Esophagus mucosa (tissue), 1 donor: ENCODE measurements at regions not wholly inside any gene's neighbourhood (a gene's known extent, or its start where the extent isn't known, plus 50 kb on each side); places are given as distances from the start of the nearest gene placed in this dataset.
"Not testable (repeated sequence)": the region's sequence is repeated elsewhere in the genome, so short reads cannot be mapped to it uniquely, and the experiment has no call there.

ENCODE experiments used
- ATAC-seq: fragments of 200-7000 bp; cut with Tn5 transposase; one replicate; pipeline ENCODE4 v1.9.1; 2020
- donor health status: DM: yes; HTN: yes; CAD: no.

DNA sequence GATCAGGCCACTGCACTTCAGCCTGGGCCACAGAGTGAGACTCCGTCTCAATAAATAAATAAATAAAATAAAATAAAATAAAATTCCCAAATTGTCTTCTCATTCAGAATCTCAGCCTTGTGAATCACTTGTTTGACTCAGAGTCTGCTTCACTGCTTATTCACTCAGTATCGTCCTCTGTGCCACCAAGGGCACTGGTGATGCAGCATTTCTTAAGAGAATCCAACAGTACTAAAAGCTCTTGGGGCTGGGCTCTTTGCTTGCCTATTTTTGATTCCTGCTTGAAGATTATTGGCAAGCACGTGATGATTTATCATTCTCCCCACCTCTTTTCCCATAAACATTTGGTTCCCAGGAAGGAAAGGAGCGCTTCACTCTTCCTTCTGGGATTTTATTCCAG is 54.8 kb upstream of the HMGB1 start:
- no peak for ATAC-seq

DNA sequence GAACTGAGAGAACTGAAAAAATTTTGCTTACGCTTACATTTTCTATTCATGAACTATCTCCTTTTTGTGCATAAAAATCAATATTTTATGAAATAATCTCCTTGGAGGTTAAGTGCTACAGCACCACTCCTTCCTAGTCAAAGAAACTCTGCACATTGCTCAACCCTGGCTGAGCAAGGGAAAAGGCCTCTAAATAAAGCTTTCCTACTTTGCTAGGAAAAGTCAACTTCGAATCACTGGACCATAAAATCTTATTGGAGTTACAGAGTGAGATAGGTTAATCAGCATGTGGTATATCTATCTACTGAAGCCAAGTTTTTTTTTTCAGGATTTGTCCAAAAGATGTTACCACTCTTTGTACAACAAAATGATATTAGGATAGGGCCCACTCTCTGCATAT is 57.5 kb upstream of the HMGB1 start:
- ATAC-seq, result no peak

DNA sequence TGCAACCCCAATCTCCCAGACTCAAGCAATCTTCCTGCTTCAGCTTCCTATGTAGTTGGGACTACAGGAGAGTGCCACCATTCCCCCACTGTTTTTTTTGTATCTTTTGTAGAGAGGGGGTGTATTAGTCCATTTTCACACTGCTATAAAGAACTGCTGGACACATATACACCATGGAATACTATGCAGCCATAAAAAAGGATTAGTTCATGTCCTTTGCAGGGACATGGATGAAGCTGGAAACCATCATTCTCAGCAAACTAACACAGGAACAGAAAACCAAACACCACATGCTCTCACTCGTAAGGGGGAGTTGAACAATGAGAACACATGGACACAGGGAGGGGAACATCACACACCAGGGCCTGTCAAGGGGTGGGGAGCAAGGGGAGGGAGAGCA is 58.1 kb upstream of the HMGB1 start:
- ATAC-seq, result not testable (repeated sequence)

DNA sequence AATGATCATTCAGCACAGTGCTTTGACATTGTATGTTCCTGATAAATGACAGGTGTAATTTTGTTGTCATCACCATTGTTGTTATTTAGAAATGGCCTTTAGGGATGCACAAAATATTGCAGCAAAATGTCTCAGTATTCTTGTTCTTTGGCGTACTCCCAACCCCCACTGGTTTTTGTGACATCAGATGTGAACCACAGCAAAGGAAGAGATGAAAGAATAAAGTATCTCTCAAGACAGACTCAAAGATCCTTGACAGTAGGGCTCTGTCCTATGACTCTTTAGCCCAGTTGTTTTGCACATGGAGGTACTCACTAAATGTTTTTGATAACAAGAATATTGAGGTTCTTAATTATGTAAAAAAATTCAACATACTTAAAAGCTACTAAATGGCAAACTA is 59.5 kb upstream of the HMGB1 start:
- not testable (repeated sequence) for ATAC-seq

DNA sequence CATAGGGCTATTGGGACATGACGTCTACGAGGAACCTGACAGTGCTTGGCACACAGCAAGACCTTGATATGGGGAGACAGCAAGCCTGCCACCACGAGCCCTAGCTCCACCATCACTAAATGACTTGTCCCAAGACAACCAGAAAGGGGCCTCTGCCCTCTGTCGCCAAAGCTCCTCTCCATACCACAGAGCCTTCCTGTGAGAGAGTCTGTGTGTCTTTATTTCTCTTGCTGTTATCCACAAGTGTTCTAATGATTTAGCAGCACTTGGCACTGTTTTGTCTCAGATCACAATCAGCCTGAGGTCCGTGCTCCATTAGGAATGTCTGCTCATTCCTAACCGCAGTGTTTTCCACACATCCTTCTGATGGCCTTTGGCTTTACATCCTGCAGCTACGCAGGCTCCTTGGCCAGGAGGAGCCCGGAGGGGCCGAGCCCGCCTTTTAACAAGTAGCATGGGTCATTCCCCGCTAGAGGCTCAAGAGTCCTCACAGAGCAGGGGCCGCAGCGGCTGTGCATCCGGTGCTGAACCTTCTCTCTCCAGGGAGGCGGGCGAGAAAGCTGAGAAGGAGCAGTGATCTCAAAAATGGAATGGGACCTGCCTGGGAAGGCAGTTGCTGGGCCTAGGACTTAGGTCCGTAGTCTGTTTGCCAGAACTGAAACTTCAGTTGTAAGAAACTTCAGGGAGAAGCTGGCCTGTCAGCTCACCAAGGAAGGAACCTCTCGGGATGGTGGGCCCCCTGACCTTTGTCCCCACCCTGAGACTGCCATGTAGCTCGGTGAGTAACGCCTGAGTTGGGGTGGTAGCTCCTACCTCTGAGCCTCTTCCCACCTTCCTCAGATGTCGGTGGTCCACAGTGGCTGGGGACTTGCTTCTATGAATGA is 61.1 kb upstream of the HMGB1 start:
- ATAC-seq, result no peak

DNA sequence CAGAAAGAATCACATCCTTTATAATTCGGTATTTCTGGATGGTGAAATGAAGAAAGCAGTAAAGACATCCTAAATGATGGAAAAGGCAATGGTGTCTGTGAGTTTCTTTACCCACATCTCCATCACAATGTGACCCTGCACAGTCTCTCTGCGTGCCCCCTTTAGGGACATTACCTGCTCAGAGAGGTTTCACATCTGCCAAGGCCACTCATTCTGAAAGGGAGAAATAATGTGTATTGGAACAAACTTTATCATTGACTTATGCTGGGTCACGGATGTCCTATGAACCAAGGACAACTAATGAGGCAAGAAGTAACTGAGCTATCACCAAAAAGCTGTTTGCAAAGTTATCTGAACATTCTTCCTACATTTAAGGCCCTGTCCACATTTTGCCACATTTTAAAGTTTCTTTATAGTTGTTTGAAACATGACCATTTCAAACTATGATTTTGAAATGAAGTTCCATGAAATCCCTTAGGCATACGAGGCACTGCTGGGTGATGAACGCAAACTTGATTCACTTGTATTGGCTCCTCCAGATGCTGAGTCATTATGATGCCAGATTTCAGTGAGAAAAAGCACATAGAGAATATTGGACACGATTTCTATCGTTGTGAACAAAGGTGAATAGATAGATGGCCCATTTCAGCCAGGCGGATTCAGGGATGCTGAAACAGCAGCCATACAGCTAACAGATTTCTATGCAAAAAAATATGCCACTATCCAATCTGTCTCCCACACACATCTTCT is 63.5 kb upstream of the HMGB1 start:
- no peak for ATAC-seq

DNA sequence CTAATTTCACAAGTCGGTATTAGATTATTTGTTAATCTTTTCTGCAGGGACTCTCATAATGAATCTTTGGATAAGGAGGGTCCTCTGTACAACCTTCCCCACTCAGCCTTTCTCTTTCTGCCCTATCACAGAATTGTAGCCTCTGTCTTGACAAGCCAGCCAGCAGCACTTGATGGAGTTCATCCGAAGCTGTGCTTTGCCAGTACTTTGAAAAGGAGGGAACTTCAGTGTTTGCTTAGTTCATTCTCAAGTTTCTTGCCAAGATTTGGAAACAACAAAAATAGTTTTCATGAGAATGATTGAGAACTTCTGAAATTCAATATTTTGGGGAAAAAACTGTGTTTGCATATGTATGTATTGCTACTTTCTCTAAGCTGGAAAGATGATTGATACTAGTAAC is 69.3 kb upstream of the HMGB1 start:
- no peak for ATAC-seq

DNA sequence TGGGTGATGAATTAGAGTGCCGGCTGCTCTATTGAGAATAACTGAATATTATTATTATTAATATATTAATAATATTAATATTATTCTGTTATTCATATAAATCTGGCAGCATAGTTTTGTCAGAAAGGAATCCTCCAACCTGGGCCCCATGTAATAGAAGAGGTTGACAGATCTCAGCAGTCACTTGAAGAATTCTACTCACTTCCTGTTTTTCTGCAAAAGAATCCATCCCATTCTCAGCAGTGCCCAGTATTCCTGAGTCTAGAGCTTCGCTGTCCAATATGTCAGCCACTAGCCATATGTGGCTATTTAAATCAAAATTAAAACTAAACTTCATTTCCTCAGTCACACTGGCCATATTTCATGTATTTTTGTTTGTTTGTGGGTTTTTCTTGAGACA is 72.4 kb upstream of the USPL1 start:
- ATAC-seq, result no peak

DNA sequence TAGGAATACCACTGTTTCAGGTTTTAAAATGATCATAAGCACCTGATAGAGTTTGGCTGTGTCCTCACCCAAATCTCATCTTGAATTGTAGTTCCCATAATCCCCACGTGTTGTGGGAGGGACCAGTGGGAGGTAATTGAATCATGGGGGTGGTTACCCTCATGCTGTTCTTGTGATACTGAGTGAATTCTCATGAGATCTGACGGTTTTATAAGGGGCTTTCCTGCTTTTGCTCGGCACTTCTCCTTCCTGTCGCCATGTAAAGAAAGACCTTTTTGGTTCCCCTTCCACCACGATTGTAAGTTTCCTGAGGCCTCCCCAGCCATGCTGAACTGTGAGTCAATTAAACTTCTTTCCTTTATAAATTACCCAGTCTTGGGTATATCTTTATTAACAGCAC is 69.7 kb upstream of the USPL1 start:
- ATAC-seq, result not testable (repeated sequence)

DNA sequence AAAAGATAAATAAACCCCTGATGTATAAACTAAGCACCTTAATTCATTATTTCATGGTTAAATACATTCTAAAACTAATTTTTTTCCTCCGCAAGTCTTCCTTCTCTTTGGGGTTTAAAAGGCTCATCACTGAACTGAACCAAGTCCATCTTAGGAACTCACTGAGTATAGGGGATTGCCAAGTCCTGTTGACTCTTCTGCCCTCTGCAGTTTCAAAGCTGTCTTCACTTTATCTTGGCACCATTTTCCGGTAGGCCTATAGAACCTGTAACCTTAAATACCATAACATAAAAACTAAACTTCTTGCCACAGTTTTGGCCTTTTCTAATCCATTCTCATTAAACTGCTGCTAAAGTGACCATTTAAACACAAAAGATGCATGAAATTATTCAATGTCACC is 66.5 kb upstream of the USPL1 start:
- peak; percentile 71 for ATAC-seq

DNA sequence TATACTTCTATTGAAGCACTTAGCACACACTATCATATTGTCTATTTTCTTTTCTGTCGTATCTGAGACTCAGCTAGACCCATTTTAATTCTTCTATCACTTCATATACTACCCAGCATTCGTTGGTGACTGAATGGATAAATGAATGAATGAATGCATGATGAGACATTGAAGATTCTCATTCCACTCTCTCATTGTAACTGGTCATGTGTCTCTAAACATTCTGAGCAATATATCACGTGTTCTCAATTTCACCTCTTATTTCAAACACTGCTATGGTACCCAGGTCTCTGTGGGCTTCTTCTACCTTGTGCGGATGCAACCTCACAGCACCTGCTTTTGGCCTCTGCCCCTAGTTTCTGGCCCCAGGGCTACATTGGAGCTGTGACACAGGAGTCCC is 65.2 kb upstream of the USPL1 start:
- no peak for ATAC-seq

DNA sequence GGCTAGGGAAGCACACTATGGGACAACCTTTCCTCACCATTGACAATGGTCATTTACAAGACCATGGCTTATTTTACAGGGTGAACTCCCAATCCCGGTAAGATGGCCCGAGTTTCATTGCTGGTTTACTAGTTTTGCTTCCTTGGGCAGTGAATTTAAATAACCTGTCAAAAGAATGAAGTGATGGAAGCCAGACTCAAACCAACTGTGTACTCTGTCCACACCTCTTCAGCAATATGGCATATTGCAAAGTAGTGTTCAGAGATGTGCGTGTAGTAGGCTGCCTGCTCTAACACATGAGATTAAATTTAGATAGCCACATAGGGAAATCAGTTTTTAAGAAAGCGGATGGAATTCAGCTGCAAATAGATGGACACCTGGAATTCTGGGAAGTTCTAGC is 58.4 kb upstream of the USPL1 start:
- no peak for ATAC-seq

DNA sequence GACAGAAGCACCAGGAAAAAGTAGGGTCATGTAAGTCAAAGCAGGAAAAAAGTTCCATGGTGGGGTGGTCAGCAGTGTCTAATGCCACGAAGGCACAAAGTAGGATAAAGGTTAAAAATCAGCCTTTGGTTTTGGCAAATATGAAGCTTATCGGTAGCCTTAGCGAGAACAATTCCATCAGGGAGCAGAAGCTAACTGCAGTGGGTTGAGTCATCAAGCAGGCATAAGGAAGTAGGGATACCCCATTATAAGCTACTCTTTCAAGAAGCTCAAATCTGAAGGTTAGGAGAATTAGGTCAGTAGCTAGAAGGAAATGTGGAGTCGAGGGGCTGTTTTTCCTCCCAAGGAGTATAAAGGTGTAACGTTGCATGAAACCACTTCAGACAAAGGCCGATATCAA is 57.5 kb upstream of the USPL1 start:
- ATAC-seq, result no peak

DNA sequence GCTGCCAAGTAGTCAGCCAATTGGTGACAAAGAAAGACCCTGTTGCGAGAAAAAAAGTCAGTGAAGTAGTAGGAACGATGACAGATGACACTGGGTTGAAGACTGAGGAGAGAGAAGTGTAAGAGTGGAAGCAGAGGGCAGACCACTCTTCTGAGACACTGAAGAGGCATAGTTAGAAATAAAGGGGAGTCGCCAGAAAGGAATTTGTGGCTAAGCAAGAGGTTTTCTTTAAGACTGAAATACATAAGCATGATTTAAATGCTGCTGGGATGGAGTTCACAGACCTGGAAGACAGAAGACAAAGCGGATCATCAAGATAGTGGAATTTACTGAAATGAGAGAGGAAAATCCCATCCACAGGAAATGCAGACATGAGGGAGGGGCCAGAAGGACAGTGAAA is 56.2 kb upstream of the USPL1 start:
- ATAC-seq, result no peak

DNA sequence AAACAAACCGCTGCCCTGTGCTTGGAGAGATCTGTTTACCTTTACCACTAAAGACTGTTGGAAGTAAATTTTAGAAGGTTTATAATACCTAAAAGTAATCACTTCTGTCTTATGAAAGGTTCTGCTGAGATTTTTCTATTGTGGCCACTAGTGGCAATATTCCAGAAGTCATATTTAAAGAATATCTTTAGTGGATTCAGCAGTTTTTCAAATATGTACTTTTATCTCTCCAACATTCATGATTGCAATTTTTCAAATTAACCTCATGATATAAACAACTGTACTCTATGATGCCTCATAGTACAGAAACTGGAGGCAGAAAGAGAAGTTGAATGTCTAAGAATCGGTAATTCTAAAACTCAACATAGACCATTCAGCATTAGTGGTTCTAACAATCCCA is 53.2 kb upstream of the USPL1 start:
- ATAC-seq, result no peak

DNA sequence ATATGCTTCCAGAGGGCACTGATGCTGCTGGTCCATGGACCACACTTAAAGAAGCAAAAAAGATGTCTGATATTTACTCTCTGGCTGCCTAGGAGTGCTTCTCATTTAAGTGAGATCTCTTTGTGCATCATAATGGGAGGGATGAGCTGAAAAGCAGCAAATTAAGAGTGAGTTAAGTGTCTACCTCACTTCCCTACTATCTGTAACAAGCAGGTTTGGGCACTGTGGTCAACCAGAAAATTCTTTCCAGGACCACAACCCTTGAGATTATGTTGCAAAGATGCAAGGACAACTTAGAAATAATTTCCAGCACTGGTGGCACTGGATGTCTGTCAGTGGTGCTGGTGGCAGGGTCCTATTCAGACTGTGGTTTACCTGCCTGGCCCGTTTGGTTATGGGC is 52.1 kb upstream of the USPL1 start:
- ATAC-seq, result no peak

DNA sequence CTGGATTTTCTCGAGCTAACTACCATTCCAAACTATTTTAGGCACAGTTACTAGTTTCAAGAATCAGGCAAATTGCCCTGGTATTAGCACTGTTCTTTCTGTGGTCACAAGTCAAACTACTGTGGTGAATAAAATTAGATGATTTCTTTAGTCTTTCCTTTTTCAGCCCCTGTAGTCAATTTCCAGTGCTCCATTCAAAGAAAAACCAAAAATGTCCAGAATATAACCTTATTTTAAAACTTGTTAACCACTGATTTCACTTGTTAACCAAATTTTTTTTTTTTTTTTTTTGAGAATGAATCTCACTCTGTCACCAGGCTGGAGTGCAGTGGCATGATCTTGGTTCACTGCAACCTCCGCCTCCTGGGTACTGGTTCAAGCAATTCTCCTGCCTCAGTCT is 50.6 kb upstream of the USPL1 start:
- no peak for ATAC-seq
